ENCODE measurements at regions not wholly inside any gene's neighbourhood (a gene's known extent, or its start where the extent isn't known, plus 50 kb on each side); places are given as distances from the start of the nearest gene placed in this dataset. TPM values are rescaled to one million over a fixed set of nuclear protein-coding genes. Genes with fewer than 3 reads are reported as not detected.

DNA sequence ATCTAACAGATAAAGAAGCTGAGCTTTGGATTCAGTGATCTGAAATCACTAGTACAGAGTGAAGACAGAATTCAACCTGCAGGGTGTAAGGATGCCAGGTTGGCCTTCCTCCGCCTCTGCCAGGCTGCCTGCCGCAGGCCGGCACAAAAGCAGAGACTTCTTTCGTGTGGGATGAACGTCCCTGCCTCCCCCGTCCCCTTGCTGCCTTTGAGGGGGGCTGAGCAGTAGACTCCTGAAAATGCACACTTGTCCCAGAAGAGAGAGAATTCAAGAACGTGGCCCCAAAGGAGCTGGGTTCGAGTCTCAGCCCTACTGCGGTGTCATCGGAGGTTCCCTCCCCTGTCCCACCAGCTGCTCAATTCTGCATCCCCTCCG is 154.3 kb downstream of the BCL11B start:
- Histone ChIP-seq H3K4me2 (ENCODE audit: low read length) (no peak overlapping the region), H3K4me3 (ENCODE audit: low read length) (no peak overlapping the region), H3K27me3 (ENCODE audit: control insufficient read depth, insufficient read depth, low read length) (no peaks in the 10 kb centered on the region), H3K9me3 (replicated peaks; ENCODE audit: low read length) (no peaks in the 10 kb centered on the region), H3K4me1 (ENCODE audit: control insufficient read depth, insufficient read depth, low read length) (no peaks in the 10 kb centered on the region), H3K36me3 (ENCODE audit: insufficient read depth, low read length) (no peaks in the 10 kb centered on the region), H3K9ac (ENCODE audit: low read depth, low read length) (no peak overlapping the region)

DNA sequence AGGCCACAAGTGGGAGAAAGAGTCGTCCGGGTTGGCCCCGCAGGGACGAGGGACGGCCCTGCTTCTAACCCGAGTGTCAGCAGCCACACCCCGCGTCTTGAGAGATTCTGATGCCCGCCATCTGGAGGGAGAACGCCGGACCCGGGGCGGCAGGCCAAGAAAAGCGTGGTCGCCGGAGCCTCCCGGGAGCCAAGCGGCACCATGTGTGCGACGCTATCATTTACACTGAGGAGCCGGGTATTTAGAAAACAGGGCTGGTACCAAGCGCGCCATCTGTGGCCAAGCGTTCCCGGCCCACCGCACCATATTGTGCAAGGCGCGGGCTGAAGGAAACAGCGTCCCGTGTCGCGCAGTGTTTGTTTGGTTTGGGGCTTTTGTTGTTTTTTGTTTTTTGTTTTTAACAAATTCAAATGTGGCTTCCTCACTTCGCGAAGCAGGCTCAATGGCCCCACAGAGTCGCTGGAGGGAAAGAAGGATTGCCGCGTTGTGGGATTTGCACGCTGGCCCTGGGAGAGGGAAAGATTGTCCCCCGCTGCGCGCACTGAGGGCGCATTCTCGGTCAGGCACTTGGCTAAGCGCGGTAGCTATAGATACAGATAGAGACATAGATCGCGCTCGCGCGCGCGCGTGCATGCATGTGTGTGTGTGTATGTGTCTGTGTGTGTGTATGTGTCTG is 153.8 kb downstream of the BCL11B start:
- no peaks in the 10 kb centered on the region for H3K4me1 ChIP-seq (ENCODE audit: control insufficient read depth, insufficient read depth, low read length)
- no peaks in the 10 kb centered on the region for H3K9me3 ChIP-seq (replicated peaks; ENCODE audit: low read length)
- no peaks in the 10 kb centered on the region for H3K27me3 ChIP-seq (ENCODE audit: control insufficient read depth, insufficient read depth, low read length)
- no peak overlapping the region for H3K4me2 ChIP-seq (ENCODE audit: low read length)
- H3K36me3 ChIP-seq (ENCODE audit: insufficient read depth, low read length) = no peaks in the 10 kb centered on the region
- no peak overlapping the region for H3K9ac ChIP-seq (ENCODE audit: low read depth, low read length)
- no peak overlapping the region for H3K4me3 ChIP-seq (ENCODE audit: low read length)

DNA sequence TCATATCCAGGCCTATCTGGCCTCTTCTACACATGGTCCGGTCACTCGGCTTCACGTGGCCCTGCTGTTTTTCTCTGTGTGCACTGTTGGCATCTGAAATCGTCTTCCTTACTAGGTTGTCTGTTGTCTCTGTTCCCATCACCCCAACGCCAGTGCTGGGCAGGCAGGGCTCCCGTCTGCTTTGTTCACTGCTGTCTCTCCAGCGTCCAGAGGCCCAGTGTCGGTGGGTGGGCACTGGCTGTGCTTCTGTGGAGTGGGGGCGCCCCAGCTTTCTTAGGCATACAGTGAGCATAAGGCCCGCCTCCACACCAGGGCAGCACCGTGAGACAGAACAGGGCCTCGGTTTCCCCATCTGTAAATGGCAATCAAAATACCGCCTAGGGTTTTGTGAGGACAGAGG is 153.1 kb downstream of the BCL11B start:
- no peaks in the 10 kb centered on the region for H3K9me3 ChIP-seq (replicated peaks; ENCODE audit: low read length)
- H3K4me3 ChIP-seq (ENCODE audit: low read length) = no peak overlapping the region
- no peaks in the 10 kb centered on the region for H3K4me1 ChIP-seq (ENCODE audit: control insufficient read depth, insufficient read depth, low read length)
- no peaks in the 10 kb centered on the region for H3K27me3 ChIP-seq (ENCODE audit: control insufficient read depth, insufficient read depth, low read length)
- H3K9ac ChIP-seq (ENCODE audit: low read depth, low read length) = no peak overlapping the region
- no peaks in the 10 kb centered on the region for H3K36me3 ChIP-seq (ENCODE audit: insufficient read depth, low read length)
- no peak overlapping the region for H3K4me2 ChIP-seq (ENCODE audit: low read length)

Small RNAs in the stretch of these regions (small RNA-seq; reads per million reads assigned to genes)
- gene AL162151.2 (0.98 reads per million, percentile 29 among the genes with 10 or more reads in this experiment), gene RN7SL714P (not detected)

All from skeletal muscle satellite cell (primary cell).